ENCODE measurements at regions not wholly inside any gene's neighbourhood (a gene's known extent, or its start where the extent isn't known, plus 50 kb on each side); places are given as distances from the start of the nearest gene placed in this dataset.

DNA sequence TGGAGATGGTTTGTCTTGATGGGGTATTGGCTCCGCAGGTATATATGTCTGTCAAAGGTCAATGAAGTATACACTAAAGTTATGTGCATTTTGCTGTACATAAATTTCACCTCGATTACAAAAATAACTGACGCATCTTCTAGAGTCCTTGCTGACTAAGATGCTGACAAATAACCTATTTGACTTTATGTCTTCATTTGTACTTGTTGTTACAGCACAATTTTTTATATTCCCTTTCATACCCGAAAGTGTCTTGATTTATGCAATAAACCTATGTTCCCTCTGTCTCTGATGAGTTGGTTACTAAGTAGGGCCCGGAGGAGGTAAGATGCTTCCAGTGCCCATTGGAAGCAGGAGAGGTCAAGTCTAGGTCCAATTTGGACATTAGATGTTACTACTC lies 93.5 kb downstream of the COPS8 start:
- TF ChIP-seq POLR2A (IDR thresholded peaks at IDR 0.05) (no peak), EP300 (IDR thresholded peaks at IDR 0.05) (no peak)
- TF ChIP-seq, protein P1, sequence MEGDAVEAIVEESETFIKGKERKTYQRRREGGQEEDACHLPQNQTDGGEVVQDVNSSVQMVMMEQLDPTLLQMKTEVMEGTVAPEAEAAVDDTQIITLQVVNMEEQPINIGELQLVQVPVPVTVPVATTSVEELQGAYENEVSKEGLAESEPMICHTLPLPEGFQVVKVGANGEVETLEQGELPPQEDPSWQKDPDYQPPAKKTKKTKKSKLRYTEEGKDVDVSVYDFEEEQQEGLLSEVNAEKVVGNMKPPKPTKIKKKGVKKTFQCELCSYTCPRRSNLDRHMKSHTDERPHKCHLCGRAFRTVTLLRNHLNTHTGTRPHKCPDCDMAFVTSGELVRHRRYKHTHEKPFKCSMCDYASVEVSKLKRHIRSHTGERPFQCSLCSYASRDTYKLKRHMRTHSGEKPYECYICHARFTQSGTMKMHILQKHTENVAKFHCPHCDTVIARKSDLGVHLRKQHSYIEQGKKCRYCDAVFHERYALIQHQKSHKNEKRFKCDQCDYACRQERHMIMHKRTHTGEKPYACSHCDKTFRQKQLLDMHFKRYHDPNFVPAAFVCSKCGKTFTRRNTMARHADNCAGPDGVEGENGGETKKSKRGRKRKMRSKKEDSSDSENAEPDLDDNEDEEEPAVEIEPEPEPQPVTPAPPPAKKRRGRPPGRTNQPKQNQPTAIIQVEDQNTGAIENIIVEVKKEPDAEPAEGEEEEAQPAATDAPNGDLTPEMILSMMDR (IDR thresholded peaks at IDR 0.05) = no peak

All from ovary (tissue), 3 donors.